HG03095 (cell line): ENCODE measurements at regions not wholly inside any gene's neighbourhood (a gene's known extent, or its start where the extent isn't known, plus 50 kb on each side); places are given as distances from the start of the nearest gene placed in this dataset.
"Not testable (repeated sequence)": the region's sequence is repeated elsewhere in the genome, so short reads cannot be mapped to it uniquely, and the experiment has no call there.

Source experiments
- ATAC-seq: cut with Tn5 transposase; IDR thresholded peaks from one replicate; pipeline ENCODE4 v1.9.1; 2021; ENCODE audit warnings: moderate library complexity; ENCODE audit not compliant: unreplicated experiment

GRCh38 chr2:180618570-180618969 is 361.8 kb upstream of the UBE2E3 start:
- no peak for ATAC-seq

- ATAC-seq = no peak
Observed at GRCh38 chr2:180614776-180615175, 365.6 kb upstream of the UBE2E3 start.

GRCh38 chr2:180609626-180610340 is 370.6 kb upstream of the UBE2E3 start:
- no peak for ATAC-seq

GRCh38 chr2:180607514-180608049 is 372.8 kb upstream of the UBE2E3 start:
- ATAC-seq = no peak

GRCh38 chr2:180604077-180604476 is 376.3 kb upstream of the UBE2E3 start:
- no peak for ATAC-seq

- no peak for ATAC-seq
Observed at GRCh38 chr2:180601016-180601415, 379.4 kb upstream of the UBE2E3 start.

GRCh38 chr2:180599804-180600203 is 380.6 kb upstream of the UBE2E3 start:
- ATAC-seq = no peak

- ATAC-seq = no peak
Observed at GRCh38 chr2:180597179-180597578, 383.2 kb upstream of the UBE2E3 start.

GRCh38 chr2:180596453-180596852 is 384.0 kb upstream of the UBE2E3 start:
- no peak for ATAC-seq

- no peak for ATAC-seq
Observed at GRCh38 chr2:180591947-180592346, 388.5 kb upstream of the UBE2E3 start.

- ATAC-seq = not testable (repeated sequence)
Observed at GRCh38 chr2:180591093-180591781, 389.2 kb upstream of the UBE2E3 start.

GRCh38 chr2:180583441-180584140 is 396.8 kb upstream of the UBE2E3 start:
- no peak for ATAC-seq

GRCh38 chr2:180579388-180579787 is 401.0 kb upstream of the UBE2E3 start:
- ATAC-seq = no peak

GRCh38 chr2:180578441-180578840 is 402.0 kb upstream of the UBE2E3 start:
- no peak for ATAC-seq

GRCh38 chr2:180577567-180577966 is 402.8 kb upstream of the UBE2E3 start:
- ATAC-seq = no peak

GRCh38 chr2:180573951-180574350 is 406.5 kb upstream of the UBE2E3 start:
- no peak for ATAC-seq

- ATAC-seq = no peak
Observed at GRCh38 chr2:180572346-180572745, 408.1 kb upstream of the UBE2E3 start.

- ATAC-seq = no peak
Observed at GRCh38 chr2:180571559-180571958, 408.8 kb upstream of the UBE2E3 start.

- ATAC-seq = no peak
Observed at GRCh38 chr2:180570864-180571263, 409.5 kb upstream of the UBE2E3 start.

- no peak for ATAC-seq
Observed at GRCh38 chr2:180564051-180564450, 416.4 kb upstream of the UBE2E3 start.

GRCh38 chr2:180562378-180562777 is 418.0 kb upstream of the UBE2E3 start:
- ATAC-seq = no peak

GRCh38 chr2:180559771-180560170 is 420.6 kb upstream of the UBE2E3 start:
- ATAC-seq = no peak
